ENCODE measurements at regions not wholly inside any gene's neighbourhood (a gene's known extent, or its start where the extent isn't known, plus 50 kb on each side); places are given as distances from the start of the nearest gene placed in this dataset.
"Not testable (repeated sequence)": the region's sequence is repeated elsewhere in the genome, so short reads cannot be mapped to it uniquely, and the experiment has no call there.

GRCh38 chr2:199216253-199216652, 241.5 kb downstream of the SATB2 start:
- no peak for ATAC-seq
- intact Hi-C loops (cut with DNase I): no loop called here

GRCh38 chr2:199207011-199207410, 250.7 kb downstream of the SATB2 start:
- no peak for DNase-seq (ENCODE audit: low spot score)
- intact Hi-C loops (cut with DNase I): no loop called here
- ATAC-seq: no peak

More at GRCh38 chr2:199216253-199216652, 241.5 kb downstream of the SATB2 start:
- DNase-seq (ENCODE audit: low spot score): no peak

- intact Hi-C loops (cut with DNase I): no loop called here
- no peak for ATAC-seq
These were observed 251.2 kb downstream of the SATB2 start for GRCh38 chr2:199206536-199206935.

DNA sequence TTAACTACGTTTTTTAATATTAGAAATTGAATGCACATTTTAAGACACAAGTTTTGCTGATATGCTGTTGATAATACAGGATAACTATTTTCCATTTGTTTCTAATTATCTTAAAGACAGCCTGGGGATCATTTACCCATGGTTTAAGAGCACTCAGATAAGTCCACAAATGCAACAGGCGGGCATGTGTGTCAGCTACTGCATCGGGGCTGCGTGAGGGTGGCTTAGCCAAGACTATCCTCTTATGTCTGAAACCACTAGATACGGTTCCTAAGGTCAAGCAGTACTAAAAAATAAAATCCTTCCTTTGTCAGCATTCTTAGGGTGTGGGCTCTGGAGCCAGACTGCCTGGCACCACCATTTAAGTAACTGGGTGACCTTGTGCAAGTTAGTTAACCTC, 254.8 kb downstream of the SATB2 start:
- ATAC-seq (no peak), DNase-seq (ENCODE audit: low spot score) (no peak)
- intact Hi-C loops (cut with DNase I): no loop called here

More at GRCh38 chr2:199206536-199206935, 251.2 kb downstream of the SATB2 start:
- DNase-seq (ENCODE audit: low spot score): no peak

DNA sequence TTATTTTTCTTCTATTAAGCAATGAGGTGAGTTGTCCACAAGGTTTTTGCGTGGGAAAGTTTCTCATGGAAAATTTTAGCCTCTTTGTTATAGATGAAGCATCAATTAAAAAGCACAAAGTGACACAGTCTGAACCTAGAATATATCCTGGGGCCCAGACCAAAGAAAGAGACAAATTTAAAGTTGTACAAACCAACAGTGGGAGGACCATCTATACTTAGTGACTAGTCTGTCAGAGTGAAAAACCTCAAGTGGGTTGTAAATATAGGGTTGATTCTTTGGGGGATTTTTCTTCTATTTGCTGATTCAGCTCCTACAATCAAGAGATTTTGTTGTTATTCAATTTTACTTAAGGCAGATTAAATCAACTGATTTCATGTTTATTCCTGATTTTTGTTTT, 256.2 kb downstream of the SATB2 start:
- intact Hi-C loops (cut with DNase I): no loop called here
- DNase-seq (ENCODE audit: low spot score) (no peak), ATAC-seq (no peak)

- no peak for ATAC-seq
- intact Hi-C loops (cut with DNase I): no loop called here
- DNase-seq (ENCODE audit: low spot score): no peak
These were observed 257.9 kb downstream of the SATB2 start for GRCh38 chr2:199199797-199200196.

GRCh38 chr2:199197448-199197847, 260.3 kb downstream of the SATB2 start:
- ATAC-seq (no peak), DNase-seq (ENCODE audit: low spot score) (no peak)
- intact Hi-C loops (cut with DNase I): no loop called here

- no peak for ATAC-seq
- intact Hi-C loops (cut with DNase I): no loop called here
- DNase-seq (ENCODE audit: low spot score): no peak
These were observed 261.1 kb downstream of the SATB2 start for GRCh38 chr2:199196686-199197085.

DNA sequence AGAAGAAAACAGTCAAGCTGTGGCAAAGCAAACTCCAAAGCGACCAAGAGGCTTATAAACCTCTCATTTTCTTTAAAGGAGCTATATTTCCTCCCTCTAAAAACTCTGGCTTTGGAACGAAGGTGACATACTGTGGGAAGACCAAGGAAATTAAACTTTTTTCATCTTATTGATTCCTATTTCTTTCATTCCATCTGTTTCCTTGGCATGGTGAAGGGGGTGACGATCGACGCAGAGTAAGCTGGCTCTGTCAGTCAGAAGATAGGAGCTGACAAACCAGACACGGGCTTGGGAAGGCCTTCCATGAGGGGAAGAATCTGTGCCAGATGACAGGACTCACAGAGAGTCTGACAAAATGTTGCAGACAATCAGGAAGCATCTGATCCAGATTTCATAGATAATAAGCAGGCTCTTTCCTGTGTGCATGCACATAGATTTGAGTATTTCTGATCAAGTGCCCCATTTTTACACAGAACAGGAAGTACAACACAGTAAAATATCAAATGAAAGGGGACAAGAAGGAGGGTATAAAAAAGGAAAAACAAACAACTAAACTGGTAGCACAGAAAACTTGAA, 261.7 kb downstream of the SATB2 start:
- intact Hi-C loops (cut with DNase I): no loop called here
- ATAC-seq (no peak), DNase-seq (ENCODE audit: low spot score) (no peak)

DNA sequence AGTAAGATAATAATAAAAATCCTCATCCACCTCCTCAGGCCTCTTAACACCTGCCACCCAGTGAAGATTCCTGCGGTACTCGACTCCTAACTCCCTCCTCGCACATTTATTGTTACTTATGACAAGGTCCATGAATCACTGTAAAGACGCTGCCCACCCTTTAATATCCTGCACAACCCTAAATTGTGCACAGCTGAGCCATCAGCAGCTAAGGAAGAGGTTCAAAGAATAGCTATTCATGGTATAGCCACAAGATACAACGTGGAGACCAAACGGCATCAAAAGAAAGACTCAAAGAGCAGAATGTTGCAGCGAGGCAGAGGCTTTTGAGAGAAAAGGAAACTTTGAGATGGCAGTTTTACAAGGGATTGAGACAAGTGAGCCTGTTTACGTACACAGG, 266.3 kb downstream of the SATB2 start:
- no peak for ATAC-seq
- DNase-seq (ENCODE audit: low spot score): no peak
- intact Hi-C loops (cut with DNase I): no loop called here

DNA sequence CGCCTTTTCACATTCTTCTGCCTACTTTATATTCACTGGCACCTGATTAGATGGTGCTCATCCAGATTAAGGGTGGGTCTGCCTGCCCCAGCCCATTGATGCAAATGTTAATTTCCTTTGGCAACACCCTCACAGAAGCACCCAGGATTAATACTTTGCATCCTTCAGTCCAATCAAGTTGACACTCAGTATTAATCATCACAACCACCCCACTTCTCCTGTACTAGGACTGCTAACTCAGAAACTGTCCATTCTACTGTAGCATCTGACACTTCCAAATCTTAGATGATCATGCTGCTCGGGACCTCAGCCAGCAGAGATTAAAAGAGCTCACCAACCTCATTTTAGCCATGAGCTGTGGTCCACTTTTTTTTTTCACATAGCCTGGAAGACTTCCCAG, 268.5 kb downstream of the SATB2 start:
- intact Hi-C loops (cut with DNase I): no loop called here

GRCh38 chr2:199186301-199186751, 271.4 kb downstream of the SATB2 start:
- ATAC-seq (no peak), DNase-seq (ENCODE audit: low spot score) (no peak)
- intact Hi-C loops (cut with DNase I): no loop called here

More for the DNA sequence above, 268.5 kb downstream of the SATB2 start:
- DNase-seq (ENCODE audit: low spot score): no peak
- no peak for ATAC-seq

GRCh38 chr2:199185174-199185573, 272.6 kb downstream of the SATB2 start:
- ATAC-seq; intact Hi-C loops (cut with DNase I); DNase-seq (ENCODE audit: low spot score): not testable (repeated sequence)

GRCh38 chr2:199163613-199164458, 293.9 kb downstream of the SATB2 start:
- DNase-seq (ENCODE audit: low spot score): no peak
- intact Hi-C loops (cut with DNase I): no loop called here
- no peak for ATAC-seq

- DNase-seq (ENCODE audit: low spot score): no peak
- no peak for ATAC-seq
- intact Hi-C loops (cut with DNase I): no loop called here
These were observed 296.9 kb downstream of the SATB2 start for GRCh38 chr2:199160677-199161465.

DNA sequence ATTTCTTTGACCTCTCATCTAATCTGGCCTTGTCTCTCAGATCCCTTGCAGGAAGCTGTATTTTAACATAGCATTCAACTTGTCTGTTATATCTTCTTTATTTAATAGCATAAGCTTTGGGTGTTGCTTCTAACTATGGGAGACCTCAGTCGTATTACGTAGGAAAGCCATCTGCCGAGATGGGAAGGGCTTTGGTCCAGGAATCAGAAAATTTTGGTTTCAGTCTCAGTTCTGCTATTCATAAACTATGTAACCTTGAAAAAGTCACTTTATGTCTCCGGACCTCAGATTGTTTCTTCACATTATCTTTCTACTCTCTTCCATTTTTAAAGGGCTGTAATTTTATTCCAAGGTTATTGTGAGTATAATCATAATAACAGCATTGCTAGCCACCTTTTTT, 297.7 kb downstream of the SATB2 start:
- intact Hi-C loops (cut with DNase I): no loop called here
- no peak for DNase-seq (ENCODE audit: low spot score)
- ATAC-seq: no peak

GRCh38 chr2:199148076-199148845, 309.5 kb downstream of the SATB2 start:
- DNase-seq (ENCODE audit: low spot score) (no peak), ATAC-seq (no peak)
- intact Hi-C loops (cut with DNase I): no loop called here

- no peak for DNase-seq (ENCODE audit: low spot score)
- intact Hi-C loops (cut with DNase I): no loop called here
- no peak for ATAC-seq
These were observed 310.5 kb downstream of the SATB2 start for GRCh38 chr2:199147216-199147615.

DNA sequence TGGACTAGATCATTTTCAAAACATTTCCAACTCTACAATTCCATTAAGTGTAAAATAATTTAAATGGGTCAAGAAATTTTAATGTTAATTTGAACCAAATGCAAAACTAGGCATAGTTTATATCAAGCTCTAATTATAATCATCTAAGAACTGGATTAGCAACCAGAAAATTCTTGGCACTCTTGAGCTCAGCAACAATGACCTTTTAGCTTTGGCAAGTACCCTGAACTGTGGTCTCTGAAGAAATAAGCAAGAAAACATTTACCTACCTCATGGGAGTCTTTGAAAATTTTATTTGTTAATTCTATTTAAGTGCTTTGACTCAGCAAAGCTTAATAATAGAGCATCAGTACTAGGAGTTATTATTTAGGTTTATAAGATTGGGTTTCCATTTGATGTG, 313.2 kb downstream of the SATB2 start:
- DNase-seq (ENCODE audit: low spot score) (no peak), ATAC-seq (peak; percentile 44)
- intact Hi-C loops (cut with DNase I): no loop called here
